ENCODE measurements at regions not wholly inside any gene's neighbourhood (a gene's known extent, or its start where the extent isn't known, plus 50 kb on each side); places are given as distances from the start of the nearest gene placed in this dataset.
"Not testable (repeated sequence)": the region's sequence is repeated elsewhere in the genome, so short reads cannot be mapped to it uniquely, and the experiment has no call there.

- H3K4me3 ChIP-seq (ENCODE audit: low read depth, low read length, poor library complexity, severe bottlenecking) = no peak overlapping the region
- no peaks in the 10 kb centered on the region for H3K36me3 ChIP-seq (ENCODE audit: insufficient read depth, low read length)
Observed at GRCh38 chr3:145471976-145472375, 689.0 kb downstream of the PLOD2 start.

GRCh38 chr3:145482735-145483134, 678.2 kb downstream of the PLOD2 start:
- not testable (repeated sequence) for H3K9ac ChIP-seq (ENCODE audit: low read length); H3K36me3 ChIP-seq (ENCODE audit: insufficient read depth, low read length); H3K4me1 ChIP-seq (ENCODE audit: insufficient read depth, low read length, severe bottlenecking)

More at GRCh38 chr3:145471976-145472375, 689.0 kb downstream of the PLOD2 start:
- Histone ChIP-seq H3K27ac (ENCODE audit: low read depth, low read length, poor library complexity, severe bottlenecking) (no peak overlapping the region), H3K9me3 (ENCODE audit: low read length) (no peaks in the 10 kb centered on the region), H3F3A (ENCODE audit: insufficient read depth, low read length) (0 out of 2 replicates have a peak, but pooled peaks cover 3% of the 10 kb centered on the region), H3K4me1 (ENCODE audit: insufficient read depth, low read length, severe bottlenecking) (no peaks in the 10 kb centered on the region), H3K79me2 (ENCODE audit: insufficient read depth, low read length) (no peaks in the 10 kb centered on the region), H2AFZ (ENCODE audit: low read length) (no peak overlapping the region), H4K20me1 (ENCODE audit: insufficient read depth, low read length) (no peaks in the 10 kb centered on the region), H3K9ac (ENCODE audit: low read length) (no peak overlapping the region), H3K27me3 (ENCODE audit: insufficient read depth, low read length) (no peaks in the 10 kb centered on the region), H3K4me2 (ENCODE audit: low read length) (no peak overlapping the region), H3K9me2 (ENCODE audit: low read depth, low read length) (0 out of 2 replicates have a peak, but pooled peaks cover 2% of the 10 kb centered on the region)
- TF ChIP-seq EZH2 (IDR thresholded peaks at IDR 0.05; ENCODE audit: borderline replicate concordance, low read length) (no peak), CTCF (IDR thresholded peaks at IDR 0.05; ENCODE audit: low read length) (no peak)

GRCh38 chr3:145483992-145484391, 677.0 kb downstream of the PLOD2 start:
- Histone ChIP-seq H3K4me2 (ENCODE audit: low read length) (no peak overlapping the region), H3K9ac (ENCODE audit: low read length) (no peak overlapping the region), H3F3A (ENCODE audit: insufficient read depth, low read length) (no peaks in the 10 kb centered on the region), H2AFZ (ENCODE audit: low read length) (no peak overlapping the region), H4K20me1 (ENCODE audit: insufficient read depth, low read length) (no peaks in the 10 kb centered on the region), H3K79me2 (ENCODE audit: insufficient read depth, low read length) (no peaks in the 10 kb centered on the region), H3K36me3 (ENCODE audit: insufficient read depth, low read length) (no peaks in the 10 kb centered on the region), H3K9me3 (ENCODE audit: low read length) (no peaks in the 10 kb centered on the region), H3K27me3 (ENCODE audit: insufficient read depth, low read length) (no peaks in the 10 kb centered on the region), H3K4me1 (ENCODE audit: insufficient read depth, low read length, severe bottlenecking) (no peaks in the 10 kb centered on the region), H3K4me3 (ENCODE audit: low read depth, low read length, poor library complexity, severe bottlenecking) (no peak overlapping the region), H3K27ac (ENCODE audit: low read depth, low read length, poor library complexity, severe bottlenecking) (no peak overlapping the region), H3K9me2 (ENCODE audit: low read depth, low read length) (no peaks in the 10 kb centered on the region)
- TF ChIP-seq CTCF (IDR thresholded peaks at IDR 0.05; ENCODE audit: low read length) = no peak
- TF ChIP-seq EZH2 (IDR thresholded peaks at IDR 0.05; ENCODE audit: borderline replicate concordance, low read length) = no peak

More at GRCh38 chr3:145482735-145483134, 678.2 kb downstream of the PLOD2 start:
- not testable (repeated sequence) for H3K79me2 ChIP-seq (ENCODE audit: insufficient read depth, low read length); H4K20me1 ChIP-seq (ENCODE audit: insufficient read depth, low read length); H2AFZ ChIP-seq (ENCODE audit: low read length); H3K27ac ChIP-seq (ENCODE audit: low read depth, low read length, poor library complexity, severe bottlenecking); H3K4me2 ChIP-seq (ENCODE audit: low read length); H3K27me3 ChIP-seq (ENCODE audit: insufficient read depth, low read length); H3F3A ChIP-seq (ENCODE audit: insufficient read depth, low read length); H3K4me3 ChIP-seq (ENCODE audit: low read depth, low read length, poor library complexity, severe bottlenecking); H3K9me3 ChIP-seq (ENCODE audit: low read length); H3K9me2 ChIP-seq (ENCODE audit: low read depth, low read length)

- Histone ChIP-seq H3K9me2 (ENCODE audit: low read depth, low read length) (no peaks in the 10 kb centered on the region), H3K4me3 (ENCODE audit: low read depth, low read length, poor library complexity, severe bottlenecking) (no peak overlapping the region), H3K27me3 (ENCODE audit: insufficient read depth, low read length) (no peaks in the 10 kb centered on the region), H4K20me1 (ENCODE audit: insufficient read depth, low read length) (no peaks in the 10 kb centered on the region), H3K79me2 (ENCODE audit: insufficient read depth, low read length) (no peaks in the 10 kb centered on the region), H3F3A (ENCODE audit: insufficient read depth, low read length) (no peaks in the 10 kb centered on the region), H3K4me1 (ENCODE audit: insufficient read depth, low read length, severe bottlenecking) (no peaks in the 10 kb centered on the region), H3K27ac (ENCODE audit: low read depth, low read length, poor library complexity, severe bottlenecking) (no peak overlapping the region), H3K9ac (ENCODE audit: low read length) (no peak overlapping the region), H3K4me2 (ENCODE audit: low read length) (no peak overlapping the region), H3K36me3 (ENCODE audit: insufficient read depth, low read length) (no peaks in the 10 kb centered on the region), H2AFZ (ENCODE audit: low read length) (no peak overlapping the region), H3K9me3 (ENCODE audit: low read length) (no peaks in the 10 kb centered on the region)
- no peak for TF ChIP-seq CTCF (IDR thresholded peaks at IDR 0.05; ENCODE audit: low read length)
- TF ChIP-seq EZH2 (IDR thresholded peaks at IDR 0.05; ENCODE audit: borderline replicate concordance, low read length) = no peak
Observed at GRCh38 chr3:145489011-145489410, 672.0 kb downstream of the PLOD2 start.
